ENCODE measurements at regions not wholly inside any gene's neighbourhood (a gene's known extent, or its start where the extent isn't known, plus 50 kb on each side); places are given as distances from the start of the nearest gene placed in this dataset.

DNA sequence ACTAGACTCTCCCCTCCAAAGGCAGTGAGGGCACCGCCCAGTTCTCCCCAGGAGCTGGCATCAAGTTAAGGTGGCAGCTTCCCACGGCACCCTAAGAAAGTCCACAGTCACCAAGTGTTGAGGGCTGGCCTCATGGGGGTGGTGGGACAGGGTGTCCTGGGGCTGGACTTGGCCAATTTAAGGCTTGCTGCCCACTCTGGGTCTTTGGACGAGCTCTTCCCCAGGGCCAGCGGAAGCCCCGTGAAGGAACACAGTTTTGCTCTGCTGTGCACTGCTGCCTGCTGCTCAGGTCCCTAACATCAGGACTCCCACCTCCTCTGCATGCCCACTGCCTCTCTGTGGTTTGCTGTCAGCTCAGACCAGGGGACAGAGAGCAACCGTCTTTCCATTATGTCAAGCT, 57.3 kb upstream of the TMEM72 start:
- ATAC-seq = no peak
- intact Hi-C loops (cut with DNase I) = no loop called here
- no peak for DNase-seq

DNA sequence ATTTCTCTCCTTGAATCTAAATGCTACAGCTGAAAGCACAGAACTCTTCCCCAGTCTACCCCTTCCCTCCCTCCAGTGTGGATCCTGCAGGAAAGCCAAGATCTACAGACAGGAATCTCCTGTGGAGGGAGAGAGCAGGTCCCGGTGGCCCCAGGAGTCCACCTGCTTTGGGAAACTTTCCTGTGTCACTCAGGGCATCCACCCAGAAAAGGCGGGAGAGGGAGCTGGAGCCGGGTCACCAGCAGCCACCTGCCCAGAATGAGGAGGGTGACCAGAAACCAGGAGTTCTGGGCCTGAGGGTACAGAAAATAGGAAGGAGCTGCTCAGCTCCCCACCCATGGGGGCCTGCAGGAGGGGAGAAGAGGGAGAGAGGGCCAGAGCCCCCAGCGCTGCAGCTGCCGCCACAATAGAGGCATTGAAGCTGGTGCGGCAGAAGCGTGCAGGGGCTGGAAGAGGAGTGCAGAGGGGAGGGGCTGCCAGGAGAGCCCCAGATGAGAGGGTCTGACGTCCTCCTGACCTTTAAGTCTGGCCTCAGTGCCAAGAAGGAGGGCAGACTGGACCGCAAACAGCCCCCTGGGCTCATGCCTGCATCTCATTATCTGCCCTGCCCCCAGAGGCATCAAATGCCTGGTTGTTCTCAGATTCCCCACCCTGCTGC, 56.3 kb upstream of the TMEM72 start:
- ATAC-seq (no peak), DNase-seq (no peak)
- intact Hi-C loops (cut with DNase I) = loop anchor here (5.0 kb wide), 1 partner anchor 468 kb away; the partner anchor contains the start of gene CXCL12 (in 2 of the 2)

DNA sequence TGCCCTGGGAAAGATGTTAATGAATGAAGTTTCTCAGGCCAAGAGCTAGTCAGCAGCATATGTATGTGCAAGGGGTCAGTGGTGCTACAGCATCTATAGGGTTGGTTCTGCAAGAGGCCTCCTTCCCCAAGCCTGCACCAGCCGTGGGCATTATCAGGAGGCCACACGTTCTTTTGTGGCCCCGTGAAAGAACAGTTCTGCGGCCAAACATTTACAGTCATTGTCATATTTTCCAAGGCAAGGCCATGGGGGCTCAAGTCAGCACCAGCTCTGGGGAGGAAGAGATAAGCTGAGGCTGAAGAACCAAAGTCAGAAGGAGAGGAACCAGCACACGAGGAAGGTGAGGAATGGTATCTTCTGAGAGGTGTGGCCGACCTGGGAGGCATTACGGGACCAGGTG, 54.4 kb upstream of the TMEM72 start:
- ATAC-seq = no peak
- DNase-seq = no peak
- intact Hi-C loops (cut with DNase I) = loop anchor here (5.0 kb wide), 1 partner anchor 469 kb away; the partner anchor contains the start of gene CXCL12 (in 2 of the 2)

GRCh38 chr10:44857363-44858016, 53.6 kb upstream of the TMEM72 start:
- intact Hi-C loops (cut with DNase I) = loop anchor here (5.0 kb wide), 1 partner anchor 470 kb away; the partner anchor contains the start of gene CXCL12 (in 2 of the 2)
- DNase-seq = peak; percentile 70
- peak; percentile 83 to 88 for ATAC-seq

DNA sequence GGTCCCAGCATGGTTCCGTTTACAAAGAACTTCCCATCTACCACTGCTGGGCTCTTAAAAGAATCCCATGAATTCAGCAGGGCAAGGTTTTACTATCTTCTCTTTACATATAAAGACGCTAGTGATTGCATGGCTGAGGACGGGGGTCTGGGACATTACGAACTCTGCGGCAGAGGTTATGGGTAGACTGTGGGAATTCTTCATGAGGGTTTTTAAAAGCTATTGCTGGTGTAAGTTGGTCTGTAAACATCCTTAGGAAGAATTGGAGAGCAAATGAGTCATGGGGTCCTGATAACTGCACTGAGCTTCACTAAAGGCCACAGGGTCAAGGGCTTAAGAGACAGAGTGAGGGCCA, 53.1 kb upstream of the TMEM72 start:
- no peak for DNase-seq
- intact Hi-C loops (cut with DNase I) = loop anchor here (5.0 kb wide), 1 partner anchor 471 kb away; the partner anchor contains the start of gene CXCL12 (in 2 of the 2)
- no peak for ATAC-seq

- DNase-seq (no peak), ATAC-seq (no peak)
- intact Hi-C loops (cut with DNase I) = loop anchor here (5.0 kb wide), 1 partner anchor 472 kb away; the partner anchor contains the start of gene CXCL12 (in 2 of the 2)
Observed at GRCh38 chr10:44858988-44859387, 52.1 kb upstream of the TMEM72 start.

DNA sequence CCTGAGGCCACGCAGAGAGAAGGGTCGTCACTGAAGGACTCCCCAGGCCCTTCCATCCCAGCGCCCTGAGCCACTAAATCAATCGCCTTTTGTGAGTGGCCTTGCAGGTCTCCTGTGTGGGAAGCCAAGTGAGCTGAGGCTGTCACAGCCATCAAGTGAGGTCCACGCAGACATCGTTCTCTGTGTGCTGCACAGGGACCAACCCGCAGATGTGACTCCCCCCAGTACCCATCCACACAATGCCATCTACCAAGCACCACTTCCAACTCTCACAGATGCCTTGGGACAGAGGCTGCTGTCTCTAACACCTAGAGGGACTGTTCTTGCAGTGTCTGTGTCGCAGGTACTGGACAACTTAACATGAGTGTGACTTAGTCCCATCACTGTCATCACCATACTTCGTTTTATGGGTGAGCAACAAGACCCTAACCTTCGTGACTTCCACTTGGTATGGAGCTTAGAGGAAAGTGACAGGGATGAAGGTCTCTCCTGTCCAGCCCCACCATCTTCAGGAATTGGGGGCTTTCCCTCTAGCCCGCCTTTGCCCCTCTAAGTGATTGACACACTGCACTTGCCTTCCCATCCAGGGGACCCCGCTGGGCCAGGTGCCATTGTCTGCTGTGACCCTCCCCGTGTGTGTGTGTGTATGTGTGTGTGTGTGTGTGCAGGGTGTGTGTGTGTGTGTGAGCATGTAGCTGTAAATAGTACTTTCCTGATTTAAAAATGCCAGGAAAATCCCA, 51.4 kb upstream of the TMEM72 start:
- intact Hi-C loops (cut with DNase I) = loop anchor here (5.0 to 10.0 kb wide), 3 partner anchors 472 to 1187 kb away; partner anchors contain the start of gene CXCL12 (in 2 of the 2)
- no peak for ATAC-seq
- no peak for DNase-seq

DNA sequence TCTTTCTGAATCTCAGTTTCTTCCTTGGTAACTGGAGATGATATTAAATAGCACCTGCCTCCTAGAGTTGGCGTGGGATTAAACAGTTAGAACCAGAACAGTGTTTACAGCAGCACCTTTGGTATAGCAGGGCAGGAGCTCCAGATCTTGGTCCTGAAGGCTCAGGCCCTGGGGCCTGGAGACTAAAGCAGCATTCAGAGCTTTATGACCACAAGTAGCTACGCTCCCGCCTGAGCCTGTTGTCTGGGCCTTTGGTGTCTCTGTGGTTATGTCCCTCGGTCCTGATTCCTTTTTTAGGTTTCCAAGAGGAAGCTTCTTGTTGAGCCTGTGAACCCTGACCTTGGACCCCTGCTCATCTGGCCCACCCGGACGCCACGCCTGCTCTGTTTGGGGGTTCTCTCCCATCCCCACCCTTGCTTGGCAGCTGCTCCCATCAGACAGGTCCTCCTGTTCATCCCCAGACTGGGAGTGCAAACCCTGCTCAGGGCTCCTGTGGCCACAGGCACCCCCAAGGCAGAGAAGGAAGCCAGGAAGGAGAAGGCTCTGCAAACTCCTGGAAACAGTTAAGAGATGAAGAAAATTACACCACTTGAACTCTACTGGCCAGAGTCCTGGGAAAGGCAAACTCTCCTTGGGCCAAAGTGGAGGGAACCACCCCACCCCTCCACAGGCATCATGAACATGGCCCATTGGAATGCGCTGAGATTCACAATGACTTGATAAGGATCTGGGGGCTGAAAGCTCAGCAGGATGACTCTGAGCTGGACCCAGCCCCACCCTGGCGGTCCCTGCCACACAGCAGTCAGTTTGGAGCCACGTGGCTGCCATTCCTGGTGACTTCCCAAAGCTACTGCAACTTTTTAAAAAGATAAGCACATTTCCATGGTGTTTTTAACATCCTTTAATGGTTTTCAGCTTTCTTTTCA, 50.1 kb upstream of the TMEM72 start:
- intact Hi-C loops (cut with DNase I) = loop anchor here (5.0 to 10.0 kb wide), 2 partner anchors 556 to 1189 kb away; no protein-coding TSS in a partner anchor
- DNase-seq = peak; percentile 34
- no peak for ATAC-seq

Data from left cardiac atrium (tissue), 4 donors.